Activated naive CD4-positive, alpha-beta T cell treated with anti-CD3 and anti-CD28 coated beads, Interleukin-2, amount 10 ng/mL, durations not matched to agents 7 days and 5 days (primary cell): ENCODE measurements at regions not wholly inside any gene's neighbourhood (a gene's known extent, or its start where the extent isn't known, plus 50 kb on each side); places are given as distances from the start of the nearest gene placed in this dataset.
"Not testable (repeated sequence)": the region's sequence is repeated elsewhere in the genome, so short reads cannot be mapped to it uniquely, and the experiment has no call there.

Source experiments
- CTCF ChIA-PET: fragments of 350-600 bp; sonication (Branson Sonifier 250); formaldehyde crosslinking; loops from one replicate; lab custom pipeline; 2021; ENCODE audit warnings: antibody characterized with exemption; lab: Charles Lee
- DNase-seq: peaks from one replicate; pipeline ENCODE4 v3.0.0-alpha.2; 2020
- H3K27ac Mint-ChIP-seq: one replicate; pipeline ENCODE4 v1.8.0; 2021; ENCODE audit warnings: mild to moderate bottlenecking, moderate library complexity, mixed read lengths
- H3K27me3 Mint-ChIP-seq: one replicate; pipeline ENCODE4 v1.8.0; 2021; ENCODE audit warnings: mild to moderate bottlenecking, mixed read lengths
- H3K36me3 Mint-ChIP-seq: one replicate; pipeline ENCODE4 v1.8.0; 2021; ENCODE audit warnings: mixed read lengths
- H3K4me1 Mint-ChIP-seq: one replicate; pipeline ENCODE4 v1.8.0; 2021; ENCODE audit warnings: mixed read lengths
- H3K4me3 Mint-ChIP-seq: one replicate; pipeline ENCODE4 v1.8.0; 2021; ENCODE audit warnings: mild to moderate bottlenecking, moderate library complexity, mixed read lengths
- H3K9me3 Mint-ChIP-seq: one replicate; pipeline ENCODE4 v1.8.0; 2021; ENCODE audit warnings: mixed read lengths

GRCh38 chr4:158122501-158122900 is 50.3 kb downstream of the GASK1B start:
- CTCF ChIA-PET: no interaction called here
- DNase-seq: no peak
- Mint-ChIP-seq H3K9me3 (no peaks in the 10 kb centered on the region), H3K27me3 (no peaks in the 10 kb centered on the region), H3K4me1 (no peaks in the 10 kb centered on the region), H3K36me3 (no peaks in the 10 kb centered on the region), H3K4me3 (no peak overlapping the region), H3K27ac (no peak overlapping the region)

GRCh38 chr4:158121161-158121579 is 51.7 kb downstream of the GASK1B start:
- DNase-seq: no peak
- no peaks in the 10 kb centered on the region for H3K27me3 Mint-ChIP-seq
- no peak overlapping the region for H3K4me3 Mint-ChIP-seq

GRCh38 chr4:158120645-158121151 is 52.1 kb downstream of the GASK1B start:
- H3K4me3 Mint-ChIP-seq, H3K27ac Mint-ChIP-seq, CTCF ChIA-PET, H3K27me3 Mint-ChIP-seq, H3K4me1 Mint-ChIP-seq, H3K36me3 Mint-ChIP-seq, DNase-seq, H3K9me3 Mint-ChIP-seq: not testable (repeated sequence)

More at GRCh38 chr4:158121161-158121579, 51.7 kb downstream of the GASK1B start:
- Mint-ChIP-seq H3K36me3 (no peaks in the 10 kb centered on the region), H3K27ac (no peak overlapping the region), H3K4me1 (no peaks in the 10 kb centered on the region), H3K9me3 (no peaks in the 10 kb centered on the region)
- CTCF ChIA-PET: no interaction called here

- H3K4me3 Mint-ChIP-seq: no peak overlapping the region
- DNase-seq: no peak
- no peaks in the 10 kb centered on the region for H3K9me3 Mint-ChIP-seq
- CTCF ChIA-PET: no interaction called here
- H3K4me1 Mint-ChIP-seq: no peaks in the 10 kb centered on the region
- H3K36me3 Mint-ChIP-seq: no peaks in the 10 kb centered on the region
- no peaks in the 10 kb centered on the region for H3K27me3 Mint-ChIP-seq
- no peak overlapping the region for H3K27ac Mint-ChIP-seq
These were observed 60.2 kb downstream of the GASK1B start for GRCh38 chr4:158112611-158113010.

- no peaks in the 10 kb centered on the region for H3K27me3 Mint-ChIP-seq
- no peaks in the 10 kb centered on the region for H3K9me3 Mint-ChIP-seq
- DNase-seq: no peak
- no peaks in the 10 kb centered on the region for H3K36me3 Mint-ChIP-seq
- H3K4me3 Mint-ChIP-seq: no peak overlapping the region
- no peaks in the 10 kb centered on the region for H3K4me1 Mint-ChIP-seq
- H3K27ac Mint-ChIP-seq: no peak overlapping the region
- CTCF ChIA-PET: no interaction called here
These were observed 61.6 kb downstream of the GASK1B start for GRCh38 chr4:158111241-158111640.

GRCh38 chr4:158102904-158103303 is 69.9 kb downstream of the GASK1B start:
- Mint-ChIP-seq H3K36me3 (no peaks in the 10 kb centered on the region), H3K27me3 (no peaks in the 10 kb centered on the region), H3K4me3 (no peak overlapping the region), H3K27ac (no peak overlapping the region), H3K4me1 (no peaks in the 10 kb centered on the region), H3K9me3 (peaks cover under 1% of the 10 kb centered on the region)
- CTCF ChIA-PET: no interaction called here
- DNase-seq: no peak

GRCh38 chr4:158099686-158100085 is 73.1 kb downstream of the GASK1B start:
- H3K27me3 Mint-ChIP-seq: no peaks in the 10 kb centered on the region
- peaks cover 2% of the 10 kb centered on the region for H3K9me3 Mint-ChIP-seq
- no peaks in the 10 kb centered on the region for H3K4me1 Mint-ChIP-seq
- no peak for DNase-seq
- no peak overlapping the region for H3K27ac Mint-ChIP-seq
- H3K4me3 Mint-ChIP-seq: no peak overlapping the region
- no peaks in the 10 kb centered on the region for H3K36me3 Mint-ChIP-seq
- CTCF ChIA-PET: no interaction called here

GRCh38 chr4:158098802-158099201 is 74.0 kb downstream of the GASK1B start:
- Mint-ChIP-seq H3K4me3 (no peak overlapping the region), H3K27ac (no peak overlapping the region), H3K9me3 (peaks cover 2% of the 10 kb centered on the region), H3K4me1 (no peaks in the 10 kb centered on the region), H3K27me3 (no peaks in the 10 kb centered on the region), H3K36me3 (no peaks in the 10 kb centered on the region)
- CTCF ChIA-PET: interaction anchor here (0.6 kb wide), 1 partner anchor 16 kb away, joined by 3 read pairs; no protein-coding TSS in a partner anchor
- no peak for DNase-seq

- peaks cover 2% of the 10 kb centered on the region for H3K9me3 Mint-ChIP-seq
- H3K27me3 Mint-ChIP-seq: no peaks in the 10 kb centered on the region
- no peak for DNase-seq
- H3K36me3 Mint-ChIP-seq: no peaks in the 10 kb centered on the region
- CTCF ChIA-PET: no interaction called here
- H3K4me3 Mint-ChIP-seq: no peak overlapping the region
- no peak overlapping the region for H3K27ac Mint-ChIP-seq
- H3K4me1 Mint-ChIP-seq: no peaks in the 10 kb centered on the region
These were observed 78.3 kb downstream of the GASK1B start for GRCh38 chr4:158094413-158095134.

GRCh38 chr4:158090323-158090722 is 82.5 kb downstream of the GASK1B start:
- CTCF ChIA-PET: no interaction called here
- Mint-ChIP-seq H3K9me3 (no peaks in the 10 kb centered on the region), H3K36me3 (no peaks in the 10 kb centered on the region), H3K27ac (no peak overlapping the region), H3K4me3 (no peak overlapping the region), H3K27me3 (no peaks in the 10 kb centered on the region), H3K4me1 (no peaks in the 10 kb centered on the region)
- no peak for DNase-seq

GRCh38 chr4:158089897-158090296 is 82.9 kb downstream of the GASK1B start:
- H3K27me3 Mint-ChIP-seq, H3K4me3 Mint-ChIP-seq, DNase-seq, H3K4me1 Mint-ChIP-seq, H3K27ac Mint-ChIP-seq, H3K9me3 Mint-ChIP-seq, H3K36me3 Mint-ChIP-seq, CTCF ChIA-PET: not testable (repeated sequence)

GRCh38 chr4:158080354-158080753 is 92.5 kb downstream of the GASK1B start:
- no peak for DNase-seq
- Mint-ChIP-seq H3K9me3 (no peaks in the 10 kb centered on the region), H3K27me3 (no peaks in the 10 kb centered on the region), H3K4me3 (no peak overlapping the region), H3K27ac (no peak overlapping the region), H3K36me3 (no peaks in the 10 kb centered on the region), H3K4me1 (no peaks in the 10 kb centered on the region)
- CTCF ChIA-PET: no interaction called here

GRCh38 chr4:158079661-158080060 is 93.2 kb downstream of the GASK1B start:
- Mint-ChIP-seq H3K36me3 (no peaks in the 10 kb centered on the region), H3K27ac (no peak overlapping the region), H3K4me3 (no peak overlapping the region), H3K27me3 (no peaks in the 10 kb centered on the region), H3K4me1 (no peaks in the 10 kb centered on the region), H3K9me3 (no peaks in the 10 kb centered on the region)
- no peak for DNase-seq
- CTCF ChIA-PET: no interaction called here

- no peak for DNase-seq
- Mint-ChIP-seq H3K27ac (no peak overlapping the region), H3K36me3 (no peaks in the 10 kb centered on the region), H3K9me3 (no peaks in the 10 kb centered on the region), H3K27me3 (no peaks in the 10 kb centered on the region), H3K4me3 (no peak overlapping the region), H3K4me1 (no peaks in the 10 kb centered on the region)
- CTCF ChIA-PET: no interaction called here
These were observed 95.0 kb downstream of the GASK1B start for GRCh38 chr4:158077835-158078234.

GRCh38 chr4:158074851-158075250 is 98.0 kb downstream of the GASK1B start:
- H3K4me1 Mint-ChIP-seq: no peaks in the 10 kb centered on the region
- H3K27ac Mint-ChIP-seq: no peak overlapping the region
- no peaks in the 10 kb centered on the region for H3K36me3 Mint-ChIP-seq
- no peaks in the 10 kb centered on the region for H3K27me3 Mint-ChIP-seq
- CTCF ChIA-PET: no interaction called here
- no peak for DNase-seq
- no peak overlapping the region for H3K4me3 Mint-ChIP-seq
- H3K9me3 Mint-ChIP-seq: no peaks in the 10 kb centered on the region
